ENCODE measurements at regions not wholly inside any gene's neighbourhood (a gene's known extent, or its start where the extent isn't known, plus 50 kb on each side); places are given as distances from the start of the nearest gene placed in this dataset.

DNA sequence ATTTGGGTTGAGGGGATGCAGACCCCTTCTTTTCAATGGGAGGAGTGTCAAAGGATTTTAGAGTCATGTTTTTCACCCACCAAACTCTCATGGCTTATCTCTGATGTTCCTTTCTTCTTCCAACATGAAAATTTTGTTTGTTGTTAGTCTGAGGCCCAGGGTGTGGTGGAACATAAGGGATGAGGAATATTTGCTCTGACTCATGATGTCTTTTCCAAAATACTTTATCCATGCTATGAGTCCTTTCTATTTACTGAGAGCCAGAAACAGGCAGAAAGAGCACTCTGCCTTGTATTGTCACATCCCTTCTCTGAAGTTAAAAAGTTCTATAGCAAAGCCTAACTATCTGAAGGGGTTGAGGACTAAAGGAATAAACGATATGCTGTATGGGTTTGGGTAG lies 61.6 kb upstream of the GYPA start:
- no peak for FAIRE-seq

DNA sequence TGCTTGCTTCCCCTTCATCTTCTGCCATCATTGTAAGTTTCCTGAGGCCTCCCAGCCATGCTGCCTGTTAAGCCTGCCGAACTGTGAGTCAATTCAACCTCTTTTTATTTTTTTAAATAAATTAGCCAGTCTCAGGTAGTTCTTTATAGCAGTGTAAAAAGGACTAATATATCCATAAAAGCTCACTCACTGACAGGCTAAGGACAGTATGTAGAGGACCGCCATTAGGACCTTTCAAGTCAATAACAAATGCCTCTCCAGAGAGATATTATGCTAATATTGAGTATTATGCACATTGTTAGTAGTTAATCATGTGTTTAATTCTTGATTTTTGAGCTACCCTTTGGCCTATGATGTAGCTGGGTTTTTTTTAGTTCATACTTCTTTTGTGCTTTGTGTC lies 62.6 kb upstream of the GYPA start:
- FAIRE-seq, result no peak

- no peak for FAIRE-seq
Measured at GRCh38 chr4:144204431-144204830, 63.9 kb upstream of the GYPA start.

GRCh38 chr4:144206711-144207110 lies 66.2 kb upstream of the GYPA start:
- FAIRE-seq, result no peak

GRCh38 chr4:144208074-144208473 lies 67.6 kb upstream of the GYPA start:
- no peak for FAIRE-seq

GRCh38 chr4:144209491-144209890 lies 69.0 kb upstream of the GYPA start:
- no peak for FAIRE-seq

- no peak for FAIRE-seq
Measured at GRCh38 chr4:144213371-144213770, 72.9 kb upstream of the GYPA start.

GRCh38 chr4:144223149-144223548 lies 82.6 kb upstream of the GYPA start:
- FAIRE-seq, result no peak

DNA sequence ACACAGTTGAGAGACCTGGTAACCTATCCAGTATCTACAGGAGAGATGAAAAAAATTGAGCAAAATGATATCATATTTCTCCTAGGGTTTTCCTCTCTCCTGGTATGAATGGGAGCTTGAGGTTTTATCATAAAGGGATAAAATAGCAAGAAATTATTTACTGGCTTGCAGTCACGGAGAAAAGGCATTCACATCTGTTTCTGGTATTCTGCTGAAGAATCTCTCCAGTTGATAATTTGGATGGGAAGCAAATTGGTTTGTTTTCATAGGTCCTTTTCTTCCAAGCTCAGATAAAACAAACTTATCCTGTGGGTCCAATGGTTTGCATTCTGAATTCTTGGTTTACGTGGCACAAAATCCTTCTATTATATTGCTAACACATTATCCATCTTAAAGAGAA lies 83.1 kb upstream of the GYPA start:
- no peak for FAIRE-seq

- no peak for FAIRE-seq
Measured at GRCh38 chr4:144259285-144259684, 118.8 kb upstream of the GYPA start.

GRCh38 chr4:144267084-144267483 lies 126.6 kb upstream of the GYPA start:
- FAIRE-seq, result no peak

DNA sequence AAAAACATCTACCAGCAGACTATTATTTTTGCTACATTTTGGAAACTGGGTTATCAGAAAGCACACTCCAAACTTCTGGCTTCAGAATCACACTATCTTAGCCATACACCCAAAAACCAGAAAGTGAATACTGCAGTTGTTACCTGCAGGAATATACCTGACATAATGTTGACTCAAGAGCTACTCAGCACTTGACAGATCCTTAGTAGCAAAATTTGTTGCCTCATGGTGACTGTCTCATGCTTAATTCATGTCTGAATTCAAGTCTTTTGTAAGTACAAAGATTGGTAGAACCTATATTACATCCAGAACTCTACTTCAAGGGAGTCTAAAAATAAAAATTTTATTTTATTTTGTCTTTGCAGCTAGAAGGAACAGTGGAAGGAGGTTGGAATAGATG lies 140.2 kb upstream of the GYPA start:
- no peak for FAIRE-seq

DNA sequence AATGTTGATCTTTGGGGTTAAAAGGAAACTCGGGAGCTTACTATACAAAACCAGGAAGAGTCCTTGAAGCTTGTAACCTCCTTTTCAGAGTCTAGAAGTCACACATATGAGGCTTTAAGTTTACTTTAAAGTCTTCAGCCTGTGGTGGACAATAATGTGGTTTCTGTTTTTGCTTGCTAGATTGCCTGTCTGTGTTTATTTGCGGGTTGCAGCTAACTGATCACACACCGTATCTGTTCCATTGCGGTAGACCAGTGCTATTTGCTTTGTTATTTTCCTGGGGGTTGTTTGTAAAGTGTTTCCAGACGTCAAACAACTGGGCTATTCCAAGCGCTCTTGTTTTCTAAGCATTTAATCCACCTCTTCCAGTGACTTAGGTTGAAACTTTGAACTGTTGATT lies 143.0 kb upstream of the GYPA start:
- FAIRE-seq, result no peak

- no peak for FAIRE-seq
Measured at GRCh38 chr4:144284026-144284425, 143.5 kb upstream of the GYPA start.

DNA sequence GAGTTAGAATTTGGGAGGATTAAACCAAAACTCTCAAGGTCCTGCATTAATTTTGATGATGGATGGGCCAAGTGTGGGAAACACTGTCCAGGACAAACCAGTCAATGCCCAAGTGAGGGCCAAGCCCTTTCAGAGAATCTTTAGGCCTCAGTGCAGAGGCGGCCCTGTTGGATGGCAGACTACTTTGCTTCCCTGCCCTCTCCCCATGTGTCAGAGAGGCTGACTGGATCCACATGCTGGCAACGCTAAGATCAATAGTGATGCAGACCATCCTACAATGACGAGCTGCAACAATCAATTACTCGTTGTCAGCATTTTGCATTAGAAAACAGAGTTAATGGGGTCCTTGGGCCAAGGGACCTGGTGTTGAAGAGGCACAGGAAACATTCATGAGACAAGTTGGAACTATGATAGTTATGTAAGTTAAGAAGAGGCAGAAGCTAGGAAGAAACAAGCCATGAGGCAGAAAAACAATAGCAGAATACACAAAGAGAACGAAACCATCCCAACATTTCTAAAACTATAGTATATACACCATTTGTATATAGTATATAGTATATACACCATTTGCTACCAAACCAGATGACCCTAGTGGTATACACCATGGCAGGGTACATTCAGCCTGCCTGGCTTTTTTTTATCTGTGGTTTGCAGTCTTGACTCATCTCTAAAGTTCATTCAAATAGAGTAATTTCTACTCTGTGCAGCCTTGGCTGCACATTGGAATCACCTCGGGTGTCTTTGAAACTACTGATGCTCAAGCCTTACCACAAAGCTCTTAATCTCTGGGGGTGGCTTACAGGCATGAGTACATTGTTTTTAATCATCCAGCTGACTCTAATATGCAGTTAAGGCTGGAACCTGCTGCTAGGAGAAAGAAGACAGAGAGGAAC lies 147.7 kb upstream of the GYPA start:
- FAIRE-seq, result no peak

GRCh38 chr4:144289667-144290428 lies 149.3 kb upstream of the GYPA start:
- no peak for FAIRE-seq

GRCh38 chr4:144291164-144291563 lies 150.6 kb upstream of the GYPA start:
- FAIRE-seq, result no peak

DNA sequence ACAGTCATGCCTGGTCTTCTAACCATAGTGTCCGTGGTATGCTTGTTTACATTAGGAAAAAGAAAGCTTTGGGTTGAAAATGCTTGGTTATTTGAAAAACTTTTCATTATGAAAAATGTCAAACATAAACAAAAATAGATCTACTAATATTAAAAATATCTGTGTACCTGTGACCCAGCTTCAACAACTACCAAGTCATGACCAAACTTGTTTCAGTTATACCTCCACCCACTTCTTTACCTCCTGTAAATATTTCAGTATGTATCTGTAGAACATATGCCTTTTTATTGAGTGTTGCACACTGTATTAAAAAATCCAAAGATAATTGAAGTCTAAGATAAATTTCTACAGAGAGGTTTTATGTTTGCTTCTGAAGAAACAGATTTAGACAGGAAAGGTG lies 153.7 kb upstream of the GYPA start:
- FAIRE-seq, result no peak

DNA sequence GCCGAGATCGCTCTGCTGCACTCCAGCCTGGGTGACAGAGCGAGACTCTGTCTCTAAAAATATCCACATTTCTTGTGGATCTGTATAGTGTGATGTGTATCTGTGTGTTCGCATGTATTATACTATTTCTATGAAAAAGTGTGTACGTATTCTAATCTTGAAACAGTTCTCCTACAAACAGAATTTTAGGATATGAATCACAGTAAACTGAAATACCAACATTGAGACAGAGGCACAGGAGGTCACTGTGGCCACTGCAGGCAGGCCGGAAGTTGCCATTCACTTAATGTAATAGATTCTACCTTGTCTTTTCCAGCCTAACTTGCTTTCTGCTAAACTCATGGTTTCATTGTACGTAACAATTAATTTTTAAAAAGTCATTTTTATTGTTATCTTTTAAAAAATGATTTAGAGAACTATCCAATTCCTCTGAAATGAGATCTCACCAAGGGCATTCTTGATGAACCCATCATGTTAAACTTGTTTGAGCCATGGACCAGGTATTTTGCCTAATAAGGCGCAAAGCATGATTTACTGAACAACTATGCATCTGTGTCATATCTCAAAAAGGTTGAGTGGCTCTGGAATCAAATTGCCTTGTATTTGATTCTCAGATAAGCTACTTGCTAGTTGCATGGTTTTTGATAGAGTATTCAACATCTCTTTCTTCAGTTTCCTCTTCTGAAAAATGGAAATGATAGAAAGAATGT lies 154.9 kb upstream of the GYPA start:
- no peak for FAIRE-seq

DNA sequence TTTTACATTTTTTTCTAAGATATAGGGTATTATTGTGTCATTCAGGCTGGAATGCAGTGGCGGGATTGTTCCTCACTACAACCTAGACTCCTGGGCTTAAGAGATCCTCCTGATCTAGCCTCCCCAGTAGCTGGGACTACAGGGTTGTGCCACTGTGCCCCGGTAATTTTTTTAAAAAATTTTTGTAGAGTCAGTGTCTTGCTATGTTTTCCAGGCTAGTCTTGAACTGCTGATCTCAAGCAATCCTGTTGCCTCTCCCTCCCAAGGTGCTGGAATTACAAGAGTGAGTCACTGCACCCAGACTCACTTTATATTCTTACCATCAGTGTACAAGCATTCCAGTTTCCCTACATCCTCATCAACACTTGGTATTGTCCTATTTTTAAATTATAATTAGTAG lies 156.4 kb upstream of the GYPA start:
- FAIRE-seq, result no peak

DNA sequence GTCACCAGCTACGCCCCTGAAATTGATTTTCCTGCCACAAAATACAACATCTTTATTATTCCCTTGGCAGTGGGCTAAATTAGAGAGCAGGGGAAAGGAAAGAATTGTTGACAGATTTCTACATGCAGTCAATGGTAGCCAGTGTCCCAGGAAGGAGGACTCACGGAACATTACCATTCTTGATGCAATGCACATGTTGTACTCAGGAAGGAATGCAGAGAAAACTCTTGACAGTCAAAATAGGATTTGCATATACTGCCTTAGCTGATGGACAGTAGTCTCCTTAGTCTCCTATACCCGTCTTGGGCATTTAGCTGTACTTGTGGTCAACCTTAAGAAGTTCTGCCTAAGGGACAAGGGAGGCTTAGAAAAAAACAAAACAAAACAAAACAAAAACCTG lies 158.0 kb upstream of the GYPA start:
- no peak for FAIRE-seq

GRCh38 chr4:144300616-144301015 lies 160.1 kb upstream of the GYPA start:
- FAIRE-seq, result no peak

DNA sequence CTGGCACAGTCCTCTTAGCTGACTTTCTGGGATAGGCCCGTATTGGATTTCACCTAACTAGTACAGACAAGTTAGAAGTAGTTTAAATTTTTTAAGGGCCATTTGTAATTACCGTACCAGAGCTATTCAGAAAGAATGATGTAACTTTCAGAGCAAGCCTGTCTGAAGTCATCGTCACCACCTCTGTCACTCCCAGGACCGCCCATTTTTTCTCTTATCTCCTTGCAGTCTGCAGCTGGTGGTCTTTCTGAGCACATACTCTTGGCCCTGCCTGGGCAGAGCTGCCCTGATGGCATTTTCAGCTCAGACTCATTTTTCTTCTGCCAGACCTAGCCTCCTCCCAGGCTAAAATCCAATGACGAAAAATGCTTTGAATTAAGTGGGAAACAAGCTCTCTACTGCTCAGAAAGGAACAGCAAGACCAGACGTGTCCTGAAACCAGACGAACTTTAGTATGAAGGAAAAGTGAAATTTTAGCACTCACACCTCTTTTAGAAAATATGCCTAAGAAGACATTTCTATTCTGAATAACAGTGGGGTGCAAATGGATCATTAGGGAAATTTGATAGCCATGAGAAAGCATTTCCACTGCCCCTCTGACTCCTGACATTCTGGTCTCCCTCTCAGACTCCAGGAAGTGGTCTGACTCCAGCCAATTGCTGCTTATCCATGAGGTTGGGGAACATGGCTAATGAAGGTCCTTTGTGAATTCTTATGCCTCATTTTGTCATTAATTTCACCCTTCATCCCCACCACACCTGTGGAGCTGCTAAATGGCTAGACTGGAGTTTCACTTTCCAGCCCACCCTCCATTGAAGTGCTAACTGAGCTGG lies 162.4 kb upstream of the GYPA start:
- no peak for FAIRE-seq

Measured in A204.1 (cell line).